Endometrium (tissue), 2 donors: ENCODE measurements at regions not wholly inside any gene's neighbourhood (a gene's known extent, or its start where the extent isn't known, plus 50 kb on each side); places are given as distances from the start of the nearest gene placed in this dataset.

Experiments
- FAIRE-seq: peaks from 2 replicates; lab custom pipeline; 2012; peaks lifted over from hg19 to GRCh38; lab: Jason Lieb, UNC
- donor health status: control.
- donor health status: control.

GRCh38 chr6:169890901-169891300 lies 139.5 kb downstream of the ERMARD start:
- FAIRE-seq, result no peak

- no peak for FAIRE-seq
Observed at GRCh38 chr6:169890049-169890448, 138.6 kb downstream of the ERMARD start.

GRCh38 chr6:169887529-169888140 lies 136.2 kb downstream of the ERMARD start:
- no peak for FAIRE-seq

GRCh38 chr6:169886631-169887227 lies 135.3 kb downstream of the ERMARD start:
- FAIRE-seq, result no peak

- FAIRE-seq, result no peak
Observed at GRCh38 chr6:169885831-169886230, 134.4 kb downstream of the ERMARD start.

GRCh38 chr6:169885131-169885530 lies 133.7 kb downstream of the ERMARD start:
- no peak for FAIRE-seq

- no peak for FAIRE-seq
Observed at GRCh38 chr6:169884158-169884557, 132.7 kb downstream of the ERMARD start.

GRCh38 chr6:169883316-169883715 lies 131.9 kb downstream of the ERMARD start:
- FAIRE-seq, result no peak

GRCh38 chr6:169881976-169882375 lies 130.6 kb downstream of the ERMARD start:
- FAIRE-seq, result no peak

- no peak for FAIRE-seq
Observed at GRCh38 chr6:169881398-169881797, 130.0 kb downstream of the ERMARD start.

GRCh38 chr6:169880516-169880915 lies 129.1 kb downstream of the ERMARD start:
- FAIRE-seq, result no peak

- no peak for FAIRE-seq
Observed at GRCh38 chr6:169869301-169869700, 117.9 kb downstream of the ERMARD start.

GRCh38 chr6:169868458-169868857 lies 117.0 kb downstream of the ERMARD start:
- no peak for FAIRE-seq

- FAIRE-seq, result no peak
Observed at GRCh38 chr6:169867751-169868191, 116.3 kb downstream of the ERMARD start.

- FAIRE-seq, result no peak
Observed at GRCh38 chr6:169866668-169867521, 115.5 kb downstream of the ERMARD start.

GRCh38 chr6:169866140-169866534 lies 114.7 kb downstream of the ERMARD start:
- FAIRE-seq, result no peak

- no peak for FAIRE-seq
Observed at GRCh38 chr6:169865346-169866139, 114.1 kb downstream of the ERMARD start.

GRCh38 chr6:169864148-169865020 lies 113.0 kb downstream of the ERMARD start:
- no peak for FAIRE-seq

- no peak for FAIRE-seq
Observed at GRCh38 chr6:169863710-169864109, 112.3 kb downstream of the ERMARD start.

GRCh38 chr6:169862892-169863525 lies 111.6 kb downstream of the ERMARD start:
- no peak for FAIRE-seq
